GM19468 (cell line): ENCODE measurements at regions not wholly inside any gene's neighbourhood (a gene's known extent, or its start where the extent isn't known, plus 50 kb on each side); places are given as distances from the start of the nearest gene placed in this dataset.
"Not testable (repeated sequence)": the region's sequence is repeated elsewhere in the genome, so short reads cannot be mapped to it uniquely, and the experiment has no call there.

ENCODE experiments used
- ATAC-seq: cut with Tn5 transposase; IDR thresholded peaks from one replicate; pipeline ENCODE4 v1.9.1; 2021; ENCODE audit warnings: mild to moderate bottlenecking, moderate library complexity, moderate number of reproducible peaks; ENCODE audit not compliant: unreplicated experiment; ENCODE audit errors: extremely low read depth

- no peak for ATAC-seq
These were observed 500.5 kb downstream of the BRINP3 start for GRCh38 chr1:189977184-189977583.

- ATAC-seq = no peak
These were observed 494.3 kb downstream of the BRINP3 start for GRCh38 chr1:189983166-189983890.

GRCh38 chr1:189986516-189986915, 491.1 kb downstream of the BRINP3 start:
- ATAC-seq = no peak

- no peak for ATAC-seq
These were observed 490.2 kb downstream of the BRINP3 start for GRCh38 chr1:189987509-189987908.

- no peak for ATAC-seq
These were observed 484.8 kb downstream of the BRINP3 start for GRCh38 chr1:189992856-189993255.

- no peak for ATAC-seq
These were observed 477.2 kb downstream of the BRINP3 start for GRCh38 chr1:190000365-190000872.

GRCh38 chr1:190001187-190001586, 476.5 kb downstream of the BRINP3 start:
- ATAC-seq = no peak

GRCh38 chr1:190003376-190003775, 474.3 kb downstream of the BRINP3 start:
- ATAC-seq = no peak

GRCh38 chr1:190011585-190011984, 466.1 kb downstream of the BRINP3 start:
- no peak for ATAC-seq

GRCh38 chr1:190019151-190019550, 458.5 kb downstream of the BRINP3 start:
- not testable (repeated sequence) for ATAC-seq

- no peak for ATAC-seq
These were observed 457.9 kb downstream of the BRINP3 start for GRCh38 chr1:190019717-190020116.

- no peak for ATAC-seq
These were observed 455.0 kb downstream of the BRINP3 start for GRCh38 chr1:190022709-190023108.

GRCh38 chr1:190029441-190029840, 448.2 kb downstream of the BRINP3 start:
- no peak for ATAC-seq

- ATAC-seq = no peak
These were observed 434.0 kb downstream of the BRINP3 start for GRCh38 chr1:190043655-190044054.

- ATAC-seq = no peak
These were observed 431.4 kb downstream of the BRINP3 start for GRCh38 chr1:190046231-190046630.
